DND-41 (cell line): ENCODE measurements at regions not wholly inside any gene's neighbourhood (a gene's known extent, or its start where the extent isn't known, plus 50 kb on each side); places are given as distances from the start of the nearest gene placed in this dataset.
A peak's percentile ranks its signal among the peaks of the same experiment; 100 is the strongest.

Experiments used
- ATAC-seq: fragments of 200-7000 bp; cut with Tn5 transposase; 3 replicates; pipeline ENCODE4 v1.9.1; 2021; ENCODE audit warnings: low read depth; ENCODE audit not compliant: insufficient read depth
- DNase-seq: peaks from one replicate; pipeline ENCODE4 v3.0.0-alpha.2; 2020
- H2AFZ ChIP-seq: 2 replicates; pipeline ENCODE4 v1.6.0; 2012; ENCODE audit warnings: low read depth, low read length
- H3K27ac ChIP-seq: 2 replicates; pipeline ENCODE4 v1.5.1; 2012; ENCODE audit warnings: low read length, inconsistent platforms
- H3K27me3 ChIP-seq: fragments of 200-600 bp; sonication (generic); 2 replicates; pipeline ENCODE4 v1.6.0; 2012; ENCODE audit warnings: low read length, mild to moderate bottlenecking, inconsistent platforms; ENCODE audit not compliant: insufficient read depth, poor library complexity
- H3K36me3 ChIP-seq: 2 replicates; pipeline ENCODE4 v1.5.1; 2012; ENCODE audit warnings: low read length, inconsistent platforms; ENCODE audit not compliant: insufficient read depth
- H3K4me1 ChIP-seq: 2 replicates; pipeline ENCODE4 v1.5.1; 2012; ENCODE audit warnings: mild to moderate bottlenecking, low read length; ENCODE audit not compliant: insufficient read depth
- H3K4me2 ChIP-seq: 2 replicates; pipeline ENCODE4 v1.6.0; 2012; ENCODE audit warnings: mild to moderate bottlenecking, moderate library complexity, low read length, inconsistent platforms; ENCODE audit not compliant: insufficient read depth
- H3K4me3 ChIP-seq, 2 experiments: fragments of 200-600 bp in 1 of 2; shearing (Covaris generic) in 1 of 2; 2 replicates each; pipeline ENCODE4 v1.5.1; 2012 to 2016; ENCODE audit warnings: inconsistent platforms in 2 of 2, low read length in 2 of 2, mild to moderate bottlenecking in 2 of 2, low read depth in 1 of 2, moderate library complexity in 1 of 2
- H3K79me2 ChIP-seq: 2 replicates; pipeline ENCODE4 v1.6.0; 2012; ENCODE audit warnings: low read length, inconsistent platforms; ENCODE audit not compliant: insufficient read depth
- H3K9ac ChIP-seq: 2 replicates; pipeline ENCODE4 v1.6.0; 2012; ENCODE audit warnings: low read depth, mild to moderate bottlenecking, inconsistent platforms, low read length, moderate library complexity
- H3K9me3 ChIP-seq: 2 replicates; pipeline ENCODE4 v1.5.1; 2012; ENCODE audit warnings: low read length, moderate library complexity, mild to moderate bottlenecking, inconsistent platforms; ENCODE audit not compliant: insufficient read depth, severe bottlenecking
- H4K20me1 ChIP-seq: 2 replicates; pipeline ENCODE4 v1.6.0; 2012; ENCODE audit warnings: low read length; ENCODE audit not compliant: insufficient read depth
- EZH2 ChIP-seq: IDR thresholded peaks from 3 replicates; pipeline ENCODE4 v1.6.1; 2012; ENCODE audit warnings: borderline replicate concordance, low read depth, mild to moderate bottlenecking, moderate library complexity, low read length, inconsistent platforms; ENCODE audit not compliant: severe bottlenecking
- TF ChIP-seq, protein P1 (sequence below): IDR thresholded peaks from 2 replicates; pipeline ENCODE4 v1.5.1; 2012; ENCODE audit warnings: borderline replicate concordance, low read length, moderate library complexity, mild to moderate bottlenecking; ENCODE audit not compliant: poor library complexity, severe bottlenecking; ENCODE audit errors: extremely low read depth

- Histone ChIP-seq H3K9me3 (no peaks in the 10 kb centered on the region), H3K9ac (no peak overlapping the region), H3K4me1 (no peaks in the 10 kb centered on the region), H3K79me2 (no peaks in the 10 kb centered on the region), H3K4me3 (no peak overlapping the region), H2AFZ (no peak overlapping the region), H3K36me3 (no peaks in the 10 kb centered on the region), H3K4me2 (no peak overlapping the region), H3K27me3 (no peaks in the 10 kb centered on the region), H3K27ac (no peak overlapping the region), H4K20me1 (no peaks in the 10 kb centered on the region)
- ATAC-seq (no peak), DNase-seq (no peak)
- TF ChIP-seq EZH2 = no peak
- TF ChIP-seq, protein P1, sequence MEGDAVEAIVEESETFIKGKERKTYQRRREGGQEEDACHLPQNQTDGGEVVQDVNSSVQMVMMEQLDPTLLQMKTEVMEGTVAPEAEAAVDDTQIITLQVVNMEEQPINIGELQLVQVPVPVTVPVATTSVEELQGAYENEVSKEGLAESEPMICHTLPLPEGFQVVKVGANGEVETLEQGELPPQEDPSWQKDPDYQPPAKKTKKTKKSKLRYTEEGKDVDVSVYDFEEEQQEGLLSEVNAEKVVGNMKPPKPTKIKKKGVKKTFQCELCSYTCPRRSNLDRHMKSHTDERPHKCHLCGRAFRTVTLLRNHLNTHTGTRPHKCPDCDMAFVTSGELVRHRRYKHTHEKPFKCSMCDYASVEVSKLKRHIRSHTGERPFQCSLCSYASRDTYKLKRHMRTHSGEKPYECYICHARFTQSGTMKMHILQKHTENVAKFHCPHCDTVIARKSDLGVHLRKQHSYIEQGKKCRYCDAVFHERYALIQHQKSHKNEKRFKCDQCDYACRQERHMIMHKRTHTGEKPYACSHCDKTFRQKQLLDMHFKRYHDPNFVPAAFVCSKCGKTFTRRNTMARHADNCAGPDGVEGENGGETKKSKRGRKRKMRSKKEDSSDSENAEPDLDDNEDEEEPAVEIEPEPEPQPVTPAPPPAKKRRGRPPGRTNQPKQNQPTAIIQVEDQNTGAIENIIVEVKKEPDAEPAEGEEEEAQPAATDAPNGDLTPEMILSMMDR = no peak
These were observed 76.8 kb upstream of the HDAC4 start for GRCh38 chr2:239477591-239477990.

GRCh38 chr2:239476757-239477585, 76.2 kb upstream of the HDAC4 start:
- Histone ChIP-seq H3K79me2 (no peaks in the 10 kb centered on the region), H3K4me3 (no peak overlapping the region), H3K27ac (no peak overlapping the region), H3K36me3 (no peaks in the 10 kb centered on the region), H4K20me1 (no peaks in the 10 kb centered on the region), H3K27me3 (no peaks in the 10 kb centered on the region), H3K4me2 (no peak overlapping the region), H3K9me3 (no peaks in the 10 kb centered on the region), H2AFZ (no peak overlapping the region), H3K9ac (no peak overlapping the region), H3K4me1 (no peaks in the 10 kb centered on the region)
- ATAC-seq = peak; percentile 27; the same call in 1 of the 3 replicates
- no peak for DNase-seq
- TF ChIP-seq, protein P1 = no peak
- TF ChIP-seq EZH2 = no peak

GRCh38 chr2:239476029-239476756, 75.4 kb upstream of the HDAC4 start:
- H3K27me3 ChIP-seq = no peaks in the 10 kb centered on the region
- no peaks in the 10 kb centered on the region for H3K79me2 ChIP-seq
- no peaks in the 10 kb centered on the region for H3K4me1 ChIP-seq
- H3K36me3 ChIP-seq = no peaks in the 10 kb centered on the region
- DNase-seq (no peak), ATAC-seq (no peak)
- H4K20me1 ChIP-seq = no peaks in the 10 kb centered on the region
- no peaks in the 10 kb centered on the region for H3K9me3 ChIP-seq
- TF ChIP-seq EZH2 = no peak
- TF ChIP-seq, protein P1 = no peak
- no peak overlapping the region for H3K4me3 ChIP-seq
- no peak overlapping the region for H2AFZ ChIP-seq
- no peak overlapping the region for H3K4me2 ChIP-seq
- no peak overlapping the region for H3K9ac ChIP-seq
- no peak overlapping the region for H3K27ac ChIP-seq
